ENCODE measurements at regions not wholly inside any gene's neighbourhood (a gene's known extent, or its start where the extent isn't known, plus 50 kb on each side); places are given as distances from the start of the nearest gene placed in this dataset.

DNA sequence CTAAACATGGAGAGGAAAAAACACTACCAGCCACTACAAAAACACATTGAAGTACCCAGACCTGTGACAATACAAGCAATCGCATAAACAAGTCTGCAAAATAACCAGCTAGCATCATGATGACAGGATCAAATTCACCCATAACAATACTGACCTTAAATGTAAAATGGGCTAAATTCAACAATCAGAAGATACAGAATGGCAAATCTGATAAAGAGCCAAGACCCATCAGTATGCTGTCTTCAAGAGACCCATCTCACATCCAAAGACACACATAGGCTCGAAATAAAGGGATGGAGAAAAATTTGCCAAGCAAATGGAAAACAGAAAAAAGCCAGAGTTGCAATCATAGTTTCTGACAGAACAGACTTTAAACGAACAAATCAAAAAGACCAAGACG lies 294.4 kb downstream of the MEF2C start:
- Histone ChIP-seq H3K27me3 (replicated peaks in 1 of 2; ENCODE audit: control insufficient read depth in 2 of 2, insufficient read depth in 2 of 2, low read length in 1 of 2) (no peaks in the 10 kb centered on the region), H3K79me2 (ENCODE audit: control insufficient read depth, insufficient read depth, low read length) (no peaks in the 10 kb centered on the region), H2AFZ (ENCODE audit: control insufficient read depth, low read depth, low read length) (no peak overlapping the region), H4K20me1 (ENCODE audit: control insufficient read depth, insufficient read depth) (no peaks in the 10 kb centered on the region), H3K4me1 (ENCODE audit: control insufficient read depth, insufficient read depth, low read length) (no peaks in the 10 kb centered on the region), H3K4me2 (ENCODE audit: control insufficient read depth, insufficient read depth) (no peak overlapping the region), H3K4me3 (no peak overlapping the region), H3K9ac (ENCODE audit: control insufficient read depth, insufficient read depth, low read length) (no peak overlapping the region), H3K27ac (ENCODE audit: control insufficient read depth, insufficient read depth) (no peak overlapping the region), H3K9me3 (replicated peaks; ENCODE audit: control insufficient read depth, insufficient read depth, low read length) (no peaks in the 10 kb centered on the region), H3K36me3 (ENCODE audit: control insufficient read depth in 2 of 2, insufficient read depth in 2 of 2, low read length in 1 of 2) (no peaks in the 10 kb centered on the region)
- FAIRE-seq (no peak), DNase-seq (ENCODE audit: low read depth, low spot score) (no peak), ATAC-seq (no peak)
- intact Hi-C loops (cut with micrococcal nuclease; ENCODE audit: unreplicated experiment) = no loop called here
- in situ Hi-C loops (cut with MboI) = no loop called here
- RAD21 ChIA-PET (ENCODE audit: unreplicated experiment) = no interaction called here
- SMC1A ChIA-PET (ENCODE audit: uncharacterized antibody, unreplicated experiment) = no interaction called here
- POLR2A ChIA-PET = interaction anchor here (0.7 kb wide), 1 partner anchor 433 kb away, joined by 4 read pairs; no protein-coding TSS in a partner anchor
- BruUV-seq (replicated peaks) = no TSS peak
- CTCF ChIA-PET = no interaction called here
- 27% methylated on average over 4 of the region's 4 CpGs for WGBS (ENCODE audit: insufficient coverage, insufficient replicate concordance, low lambda C conversion rate, missing lambda C conversion rate)
- TF ChIP-seq NBN (IDR thresholded peaks at IDR 0.05) = no peak
- TF ChIP-seq RB1 (IDR thresholded peaks at IDR 0.05; ENCODE audit: borderline replicate concordance) = no peak
- no peak for TF ChIP-seq SIX5 (IDR thresholded peaks at IDR 0.05; ENCODE audit: low read depth, low read length, severe bottlenecking)
- no peak for TF ChIP-seq NFYB (IDR thresholded peaks at IDR 0.05; ENCODE audit: insufficient read depth, low read depth, low read length)
- TF ChIP-seq, protein P1, sequence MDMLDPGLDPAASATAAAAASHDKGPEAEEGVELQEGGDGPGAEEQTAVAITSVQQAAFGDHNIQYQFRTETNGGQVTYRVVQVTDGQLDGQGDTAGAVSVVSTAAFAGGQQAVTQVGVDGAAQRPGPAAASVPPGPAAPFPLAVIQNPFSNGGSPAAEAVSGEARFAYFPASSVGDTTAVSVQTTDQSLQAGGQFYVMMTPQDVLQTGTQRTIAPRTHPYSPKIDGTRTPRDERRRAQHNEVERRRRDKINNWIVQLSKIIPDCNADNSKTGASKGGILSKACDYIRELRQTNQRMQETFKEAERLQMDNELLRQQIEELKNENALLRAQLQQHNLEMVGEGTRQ (IDR thresholded peaks at IDR 0.05; ENCODE audit: borderline replicate concordance, low read depth, low read length) = no peak
- TF ChIP-seq POLR2A (IDR thresholded peaks at IDR 0.05; ENCODE audit: low read depth, low read length) = no peak
- TF ChIP-seq, protein P2, sequence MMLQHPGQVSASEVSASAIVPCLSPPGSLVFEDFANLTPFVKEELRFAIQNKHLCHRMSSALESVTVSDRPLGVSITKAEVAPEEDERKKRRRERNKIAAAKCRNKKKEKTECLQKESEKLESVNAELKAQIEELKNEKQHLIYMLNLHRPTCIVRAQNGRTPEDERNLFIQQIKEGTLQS (IDR thresholded peaks at IDR 0.05; ENCODE audit: borderline replicate concordance, extremely low read depth, low read depth, low read length) = no peak
- TF ChIP-seq BCL11A (IDR thresholded peaks at IDR 0.05; ENCODE audit: low read depth, low read length) = no peak
- no peak for TF ChIP-seq POLR2AphosphoS5 (IDR thresholded peaks at IDR 0.05; ENCODE audit: low read length)
- TF ChIP-seq ASH2L (IDR thresholded peaks at IDR 0.05; ENCODE audit: borderline replicate concordance, low read depth) = no peak
- TF ChIP-seq, protein P3, sequence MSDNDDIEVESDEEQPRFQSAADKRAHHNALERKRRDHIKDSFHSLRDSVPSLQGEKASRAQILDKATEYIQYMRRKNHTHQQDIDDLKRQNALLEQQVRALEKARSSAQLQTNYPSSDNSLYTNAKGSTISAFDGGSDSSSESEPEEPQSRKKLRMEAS (IDR thresholded peaks at IDR 0.05; ENCODE audit: low read depth, low read length) = no peak
- TF ChIP-seq, protein P4, sequence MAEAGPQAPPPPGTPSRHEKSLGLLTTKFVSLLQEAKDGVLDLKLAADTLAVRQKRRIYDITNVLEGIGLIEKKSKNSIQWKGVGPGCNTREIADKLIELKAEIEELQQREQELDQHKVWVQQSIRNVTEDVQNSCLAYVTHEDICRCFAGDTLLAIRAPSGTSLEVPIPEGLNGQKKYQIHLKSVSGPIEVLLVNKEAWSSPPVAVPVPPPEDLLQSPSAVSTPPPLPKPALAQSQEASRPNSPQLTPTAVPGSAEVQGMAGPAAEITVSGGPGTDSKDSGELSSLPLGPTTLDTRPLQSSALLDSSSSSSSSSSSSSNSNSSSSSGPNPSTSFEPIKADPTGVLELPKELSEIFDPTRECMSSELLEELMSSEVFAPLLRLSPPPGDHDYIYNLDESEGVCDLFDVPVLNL (IDR thresholded peaks at IDR 0.05; ENCODE audit: low read depth, low read length) = no peak
- no peak for TF ChIP-seq MTA2 (IDR thresholded peaks at IDR 0.05; ENCODE audit: low read depth)
- no peak for TF ChIP-seq POU2F2 (IDR thresholded peaks at IDR 0.05; ENCODE audit: borderline replicate concordance, low read depth, low read length)
- TF ChIP-seq TCF7 (IDR thresholded peaks at IDR 0.05; ENCODE audit: borderline replicate concordance) = no peak
- no peak for TF ChIP-seq TAF1 (IDR thresholded peaks at IDR 0.05; ENCODE audit: borderline replicate concordance, low read depth, low read length)
- no peak for TF ChIP-seq ESRRA (IDR thresholded peaks at IDR 0.05; ENCODE audit: low read length)

Data from GM12878 (cell line).